Pons (tissue), 1 donor: ENCODE measurements at regions not wholly inside any gene's neighbourhood (a gene's known extent, or its start where the extent isn't known, plus 50 kb on each side); places are given as distances from the start of the nearest gene placed in this dataset.
A peak's percentile ranks its signal among the peaks of the same experiment; 100 is the strongest.

Experiments
- DNase-seq: peaks from one replicate; pipeline ENCODE4 v3.0.0-alpha.2; 2016; ENCODE audit warnings: low spot score

GRCh38 chr14:62087191-62087590 lies 325.0 kb downstream of the SNAPC1 start:
- no peak for DNase-seq

- DNase-seq, result no peak
Observed at GRCh38 chr14:62093736-62094135, 331.5 kb downstream of the SNAPC1 start.

- no peak for DNase-seq
Observed at GRCh38 chr14:62097072-62097471, 334.9 kb downstream of the SNAPC1 start.

- no peak for DNase-seq
Observed at GRCh38 chr14:62097824-62098223, 335.6 kb downstream of the SNAPC1 start.

GRCh38 chr14:62098357-62098756 lies 336.1 kb downstream of the SNAPC1 start:
- DNase-seq, result no peak

- no peak for DNase-seq
Observed at GRCh38 chr14:62099091-62099490, 336.9 kb downstream of the SNAPC1 start.

GRCh38 chr14:62101189-62101588 lies 339.0 kb downstream of the SNAPC1 start:
- no peak for DNase-seq

GRCh38 chr14:62101673-62102348 lies 339.6 kb downstream of the SNAPC1 start:
- no peak for DNase-seq

- DNase-seq, result no peak
Observed at GRCh38 chr14:62102349-62102725, 340.1 kb downstream of the SNAPC1 start.

- DNase-seq, result no peak
Observed at GRCh38 chr14:62103464-62103863, 341.2 kb downstream of the SNAPC1 start.

- no peak for DNase-seq
Observed at GRCh38 chr14:62110941-62111340, 348.7 kb downstream of the SNAPC1 start.

- DNase-seq, result peak; percentile 48
Observed at GRCh38 chr14:62117010-62117750, 355.0 kb downstream of the SNAPC1 start.

GRCh38 chr14:62117751-62118105 lies 355.5 kb downstream of the SNAPC1 start:
- peak; percentile 13 for DNase-seq

GRCh38 chr14:62118461-62118860 lies 356.2 kb downstream of the SNAPC1 start:
- DNase-seq, result no peak

- no peak for DNase-seq
Observed at GRCh38 chr14:62118871-62119270, 356.7 kb downstream of the SNAPC1 start.

GRCh38 chr14:62123961-62124360 lies 361.7 kb downstream of the SNAPC1 start:
- DNase-seq, result no peak

GRCh38 chr14:62125793-62126192 lies 363.6 kb downstream of the SNAPC1 start:
- DNase-seq, result no peak

GRCh38 chr14:62126879-62127478 lies 364.8 kb downstream of the SNAPC1 start:
- DNase-seq, result peak; percentile 83

GRCh38 chr14:62130441-62130840 lies 368.2 kb downstream of the SNAPC1 start:
- DNase-seq, result no peak

- no peak for DNase-seq
Observed at GRCh38 chr14:62133776-62134550, 371.7 kb downstream of the SNAPC1 start.

GRCh38 chr14:62138593-62138992 lies 376.4 kb downstream of the SNAPC1 start:
- DNase-seq, result no peak

GRCh38 chr14:62141139-62141538 lies 378.9 kb downstream of the SNAPC1 start:
- DNase-seq, result no peak

- peak; percentile 40 for DNase-seq
Observed at GRCh38 chr14:62143245-62143644, 381.0 kb downstream of the SNAPC1 start.
